WTC11 (cell line): ENCODE measurements at regions not wholly inside any gene's neighbourhood (a gene's known extent, or its start where the extent isn't known, plus 50 kb on each side); places are given as distances from the start of the nearest gene placed in this dataset.

Source experiments
- ATAC-seq: fragments of 200-7000 bp; cut with Tn5 transposase; 2 replicates; pipeline ENCODE4 v1.10.0; 2021; ENCODE audit warnings: mild to moderate bottlenecking, moderate library complexity
- CTCF ChIA-PET: fragments of 300-600 bp; sonication (Branson Sonifier 250); formaldehyde crosslinking; loops from one replicate; lab custom pipeline; 2021; ENCODE audit warnings: antibody characterized with exemption; lab: Charles Lee
- POLR2A ChIA-PET: fragments of 350-600 bp; sonication (Branson Sonifier 250); formaldehyde crosslinking; loops from one replicate; lab custom pipeline; 2021; ENCODE audit warnings: antibody characterized with exemption; lab: Charles Lee
- DNase-seq: peaks from one replicate; pipeline ENCODE4 v3.0.0; 2021; ENCODE audit warnings: low spot score
- H3K27ac Mint-ChIP-seq: 2 replicates; pipeline ENCODE4 v1.8.0; 2021; ENCODE audit warnings: mixed read lengths
- H3K27me3 Mint-ChIP-seq: 2 replicates; pipeline ENCODE4 v1.8.0; 2021; ENCODE audit warnings: low read depth, mild to moderate bottlenecking, moderate library complexity, mixed read lengths
- H3K36me3 Mint-ChIP-seq: 2 replicates; pipeline ENCODE4 v1.8.0; 2021; ENCODE audit warnings: mixed read lengths
- H3K4me1 Mint-ChIP-seq: 2 replicates; pipeline ENCODE4 v1.8.0; 2022; ENCODE audit warnings: mixed read lengths
- H3K4me3 Mint-ChIP-seq: 2 replicates; pipeline ENCODE4 v1.8.0; 2021; ENCODE audit warnings: mild to moderate bottlenecking, moderate library complexity, mixed read lengths
- H3K9me3 Mint-ChIP-seq: 2 replicates; pipeline ENCODE4 v1.8.0; 2021; ENCODE audit warnings: mixed read lengths
- CREM ChIP-seq: sonication (generic); formaldehyde crosslinking; IDR thresholded peaks from 2 replicates; pipeline ENCODE4 v1.8.1; 2022; ENCODE audit warnings: mild to moderate bottlenecking, missing genetic modification reagents, moderate library complexity
- ERG ChIP-seq: fragments of 250-450 bp; sonication (Bioruptor Pico); IDR thresholded peaks from 2 replicates; pipeline ENCODE4 v1.8.0; 2021; ENCODE audit warnings: mild to moderate bottlenecking
- ETV6 ChIP-seq: sonication (generic); formaldehyde crosslinking; IDR thresholded peaks from 2 replicates; pipeline ENCODE4 v1.8.1; 2022; ENCODE audit warnings: mild to moderate bottlenecking, missing genetic modification reagents
- FOXP1 ChIP-seq: sonication (generic); formaldehyde crosslinking; IDR thresholded peaks from 2 replicates; pipeline ENCODE4 v1.8.0; 2022; ENCODE audit warnings: missing genetic modification reagents, mild to moderate bottlenecking, moderate library complexity, borderline replicate concordance
- GABPB1 ChIP-seq: sonication (generic); formaldehyde crosslinking; IDR thresholded peaks from 2 replicates; pipeline ENCODE4 v1.8.1; 2023; ENCODE audit warnings: mild to moderate bottlenecking, missing genetic modification reagents
- HMGXB4 ChIP-seq: sonication (generic); formaldehyde crosslinking; IDR thresholded peaks from 2 replicates; pipeline ENCODE4 v1.8.1; 2023; ENCODE audit warnings: mild to moderate bottlenecking, moderate library complexity, missing genetic modification reagents
- IRF1 ChIP-seq: sonication (generic); formaldehyde crosslinking; IDR thresholded peaks from 2 replicates; pipeline ENCODE4 v1.8.0; 2023; ENCODE audit warnings: missing genetic modification reagents
- IRF2 ChIP-seq: sonication (generic); formaldehyde crosslinking; IDR thresholded peaks from 2 replicates; pipeline ENCODE4 v1.8.0; 2022; ENCODE audit warnings: low read depth, missing genetic modification reagents, borderline replicate concordance
- NFATC4 ChIP-seq: fragments of 250-450 bp; sonication (Bioruptor Pico); IDR thresholded peaks from 2 replicates; pipeline ENCODE4 v1.9.0; 2021; ENCODE audit warnings: mild to moderate bottlenecking
- NR1H2 ChIP-seq: sonication (generic); formaldehyde crosslinking; IDR thresholded peaks from 2 replicates; pipeline ENCODE4 v1.9.0; 2021; ENCODE audit warnings: mild to moderate bottlenecking, moderate library complexity, missing genetic modification reagents
- NR2C2 ChIP-seq: sonication (generic); formaldehyde crosslinking; IDR thresholded peaks from 2 replicates; pipeline ENCODE4 v1.8.0; 2022; ENCODE audit warnings: mild to moderate bottlenecking, missing genetic modification reagents
- PREB ChIP-seq: sonication (generic); formaldehyde crosslinking; IDR thresholded peaks from 2 replicates; pipeline ENCODE4 v1.8.1; 2022; ENCODE audit warnings: mild to moderate bottlenecking, missing genetic modification reagents, moderate library complexity, borderline replicate concordance
- TEAD4 ChIP-seq: sonication (generic); formaldehyde crosslinking; IDR thresholded peaks from 2 replicates; pipeline ENCODE4 v1.8.0; 2022; ENCODE audit warnings: mild to moderate bottlenecking, missing genetic modification reagents
- ZBTB21 ChIP-seq: sonication (generic); formaldehyde crosslinking; IDR thresholded peaks from 2 replicates; pipeline ENCODE4 v1.8.1; 2023; ENCODE audit warnings: mild to moderate bottlenecking, missing genetic modification reagents, borderline replicate concordance
- ZMAT4 ChIP-seq: fragments of 250-450 bp; sonication (Bioruptor Pico); IDR thresholded peaks from 2 replicates; pipeline ENCODE4 v1.9.0; 2021; ENCODE audit warnings: mild to moderate bottlenecking
- ZNF121 ChIP-seq: sonication (generic); formaldehyde crosslinking; IDR thresholded peaks from 2 replicates; pipeline ENCODE4 v1.8.0; 2023; ENCODE audit warnings: missing genetic modification reagents
- ZNF219 ChIP-seq: sonication (generic); formaldehyde crosslinking; IDR thresholded peaks from 2 replicates; pipeline ENCODE4 v1.8.0; 2023; ENCODE audit warnings: missing genetic modification reagents, mild to moderate bottlenecking, borderline replicate concordance
- ZNF232 ChIP-seq: sonication (generic); formaldehyde crosslinking; IDR thresholded peaks from 2 replicates; pipeline ENCODE4 v1.8.0; 2022; ENCODE audit warnings: mild to moderate bottlenecking, missing genetic modification reagents
- ZNF263 ChIP-seq: sonication (generic); formaldehyde crosslinking; IDR thresholded peaks from 2 replicates; pipeline ENCODE4 v1.8.1; 2022; ENCODE audit warnings: low read depth, mild to moderate bottlenecking, moderate library complexity, missing genetic modification reagents
- ZNF317 ChIP-seq: sonication (generic); formaldehyde crosslinking; IDR thresholded peaks from 2 replicates; pipeline ENCODE4 v1.8.1; 2023; ENCODE audit warnings: low read depth, mild to moderate bottlenecking, moderate library complexity, missing genetic modification reagents, borderline replicate concordance
- ZNF423 ChIP-seq: fragments of 250-450 bp; sonication (Bioruptor Pico); IDR thresholded peaks from 2 replicates; pipeline ENCODE4 v2.1.2; 2022; ENCODE audit warnings: mild to moderate bottlenecking, moderate library complexity
- ZNF512 ChIP-seq: sonication (generic); formaldehyde crosslinking; IDR thresholded peaks from 2 replicates; pipeline ENCODE4 v1.8.1; 2022; ENCODE audit warnings: missing genetic modification reagents, borderline replicate concordance

GRCh38 chr9:89872426-89872912, 267.7 kb downstream of the GADD45G start (continued):
- TF ChIP-seq NR2C2 (CRISPR knock-in tag) (no peak), ZNF219 (CRISPR knock-in tag) (no peak), IRF1 (CRISPR knock-in tag) (no peak), CREM (CRISPR knock-in tag) (no peak), ZNF121 (CRISPR knock-in tag) (no peak), HMGXB4 (CRISPR knock-in tag) (no peak), ZNF232 (CRISPR knock-in tag) (no peak), IRF2 (CRISPR knock-in tag) (no peak), ZNF512 (CRISPR knock-in tag) (no peak), PREB (CRISPR knock-in tag) (no peak), ZNF263 (CRISPR knock-in tag) (no peak)

GRCh38 chr9:89872913-89873707, 268.3 kb downstream of the GADD45G start:
- no peaks in the 10 kb centered on the region for H3K9me3 Mint-ChIP-seq
- ATAC-seq: no peak
- H3K4me3 Mint-ChIP-seq: no peak overlapping the region
- POLR2A ChIA-PET: no interaction called here
- TF ChIP-seq ZMAT4 (no peak), IRF1 (CRISPR knock-in tag) (no peak), ETV6 (CRISPR knock-in tag) (no peak), FOXP1 (no peak), ERG (CRISPR knock-in tag) (no peak), PREB (CRISPR knock-in tag) (no peak), ZNF263 (CRISPR knock-in tag) (no peak), TEAD4 (CRISPR knock-in tag) (no peak), ZNF423 (CRISPR knock-in tag) (no peak), ZNF317 (CRISPR knock-in tag) (no peak), NFATC4 (CRISPR knock-in tag) (no peak), ZBTB21 (no peak), NR1H2 (CRISPR knock-in tag) (no peak), GABPB1 (CRISPR knock-in tag) (no peak)
- no peaks in the 10 kb centered on the region for H3K36me3 Mint-ChIP-seq
- CTCF ChIA-PET: interaction anchor here (1.3 kb wide), 1 partner anchor 279 kb away, joined by 3 read pairs; no protein-coding TSS in a partner anchor
- no peak overlapping the region for H3K27ac Mint-ChIP-seq
- no peaks in the 10 kb centered on the region for H3K4me1 Mint-ChIP-seq
- H3K27me3 Mint-ChIP-seq: no peaks in the 10 kb centered on the region; the same call in 1 of the 2 replicates
- DNase-seq: no peak
